ENCODE measurements at regions not wholly inside any gene's neighbourhood (a gene's known extent, or its start where the extent isn't known, plus 50 kb on each side); places are given as distances from the start of the nearest gene placed in this dataset.

- TF ChIP-seq ATF6 (CRISPR knock-in tag; IDR thresholded peaks at IDR 0.05) = no peak
- TF ChIP-seq HCFC1 (IDR thresholded peaks at IDR 0.05; ENCODE audit: low read depth, low read length) = no peak
- no peak for TF ChIP-seq IFI16 (CRISPR knock-in tag; IDR thresholded peaks at IDR 0.05)
- no peak for TF ChIP-seq ZNF551 (CRISPR knock-in tag; IDR thresholded peaks at IDR 0.05)
- TF ChIP-seq CC2D1A (IDR thresholded peaks at IDR 0.05) = no peak
- TF ChIP-seq ESRRB (CRISPR knock-in tag; IDR thresholded peaks at IDR 0.05; ENCODE audit: borderline replicate concordance) = no peak
- no peak for TF ChIP-seq ZFP36 (IDR thresholded peaks at IDR 0.05; ENCODE audit: low read depth, low read length, partially characterized antibody)
Measured at GRCh38 chr11:92670308-92670890, 299.1 kb upstream of the MTNR1B start (continued).

DNA sequence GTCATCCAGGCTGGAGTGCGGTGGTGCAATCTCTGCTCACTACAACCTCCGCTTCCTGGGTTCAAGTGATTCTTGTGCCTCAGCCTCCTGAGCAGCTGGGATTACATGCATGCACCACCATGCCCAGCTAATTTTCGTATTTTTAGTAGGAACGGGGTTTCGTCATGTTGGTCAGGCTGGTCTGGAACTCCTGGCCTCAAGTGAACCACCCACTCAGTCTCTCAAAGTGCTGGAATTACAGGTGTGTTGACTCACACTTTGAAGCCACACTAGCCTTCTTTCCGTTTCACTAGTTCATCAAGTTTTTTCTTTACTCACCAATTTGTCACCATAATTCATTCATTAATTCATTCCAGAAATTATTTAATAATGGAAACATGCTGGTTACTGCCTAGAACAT is 298.4 kb upstream of the MTNR1B start:
- no peaks in the 10 kb centered on the region for H3K9me3 ChIP-seq (replicated peaks; ENCODE audit: control insufficient read depth, insufficient read depth, low read depth, low read length)
- ChIA-PET POLR2A (no interaction called here), CTCF (ENCODE audit: low intra/inter-chr PET ratio) (no interaction called here)
- H3K4me2 ChIP-seq (ENCODE audit: insufficient read depth, low read length) = no peak overlapping the region
- no peaks in the 10 kb centered on the region for H3K9me1 ChIP-seq (ENCODE audit: control insufficient read depth, insufficient read depth, low read length)
- H3K4me3 ChIP-seq = no peak overlapping the region
- intact Hi-C loops (cut with micrococcal nuclease) (no loop called here), in situ Hi-C loops (cut with MboI) (no loop called here)
- no peaks in the 10 kb centered on the region for H3K4me1 ChIP-seq (replicated peaks in 1 of 2; ENCODE audit: control insufficient read depth in 2 of 2, insufficient read depth in 2 of 2, low read length in 2 of 2)
- no peak for DNase-seq (ENCODE audit: extremely low read depth in 1 of 4, low spot score in 3 of 4)
- no peak for ATAC-seq
- H3K27ac ChIP-seq (ENCODE audit: extremely low read depth, low read depth, low read length) = no peak overlapping the region
- no peak overlapping the region for H2AFZ ChIP-seq (ENCODE audit: low read depth, low read length)
- no peaks in the 10 kb centered on the region for H3K79me2 ChIP-seq (ENCODE audit: control insufficient read depth, insufficient read depth, low read length)
- H3K27me3 ChIP-seq (ENCODE audit: control insufficient read depth in 2 of 2, insufficient read depth in 2 of 2, low read length in 2 of 2) = no peaks in the 10 kb centered on the region
- H3K9ac ChIP-seq (ENCODE audit: insufficient read depth in 1 of 2, low read depth in 2 of 2, low read length in 2 of 2) = no peak overlapping the region
- no peaks in the 10 kb centered on the region for H3K36me3 ChIP-seq (ENCODE audit: control insufficient read depth, insufficient read depth, low read length)
- H4K20me1 ChIP-seq (replicated peaks; ENCODE audit: control insufficient read depth, insufficient read depth, low read length) = no peaks in the 10 kb centered on the region
- FAIRE-seq = no peak
- 1% methylated on average over 6 of the region's 6 CpGs for WGBS (ENCODE audit: insufficient coverage, low coverage, missing lambda C conversion rate)
- BruUV-seq (replicated peaks) = no TSS peak
- TF ChIP-seq DLX4 (CRISPR knock-in tag; IDR thresholded peaks at IDR 0.05) (no peak), ESRRB (CRISPR knock-in tag; IDR thresholded peaks at IDR 0.05; ENCODE audit: borderline replicate concordance) (no peak), CREM (IDR thresholded peaks at IDR 0.05; ENCODE audit: low read depth) (no peak), YBX1 (IDR thresholded peaks at IDR 0.05) (no peak), PHTF2 (CRISPR knock-in tag; IDR thresholded peaks at IDR 0.05) (no peak), ZNF318 (IDR thresholded peaks at IDR 0.05; ENCODE audit: borderline replicate concordance in 1 of 2, low read depth in 1 of 2) (no peak)

All from K562 (cell line).